ENCODE measurements at regions not wholly inside any gene's neighbourhood (a gene's known extent, or its start where the extent isn't known, plus 50 kb on each side); places are given as distances from the start of the nearest gene placed in this dataset.

GRCh38 chr3:16721494-16721893, 116.3 kb upstream of the DAZL start:
- Mint-ChIP-seq H3K9me3 (ENCODE audit: low read depth) (peaks cover 3% of the 10 kb centered on the region), H3K4me3 (ENCODE audit: low read depth) (no peak overlapping the region), H3K4me1 (ENCODE audit: low read depth) (peaks cover 2% of the 10 kb centered on the region), H3K36me3 (ENCODE audit: insufficient read depth) (no peaks in the 10 kb centered on the region), H3K27me3 (no peaks in the 10 kb centered on the region), H3K27ac (no peak overlapping the region)
- DNase-seq (ENCODE audit: low spot score, unreplicated experiment): no peak
- TF ChIP-seq, protein P1, sequence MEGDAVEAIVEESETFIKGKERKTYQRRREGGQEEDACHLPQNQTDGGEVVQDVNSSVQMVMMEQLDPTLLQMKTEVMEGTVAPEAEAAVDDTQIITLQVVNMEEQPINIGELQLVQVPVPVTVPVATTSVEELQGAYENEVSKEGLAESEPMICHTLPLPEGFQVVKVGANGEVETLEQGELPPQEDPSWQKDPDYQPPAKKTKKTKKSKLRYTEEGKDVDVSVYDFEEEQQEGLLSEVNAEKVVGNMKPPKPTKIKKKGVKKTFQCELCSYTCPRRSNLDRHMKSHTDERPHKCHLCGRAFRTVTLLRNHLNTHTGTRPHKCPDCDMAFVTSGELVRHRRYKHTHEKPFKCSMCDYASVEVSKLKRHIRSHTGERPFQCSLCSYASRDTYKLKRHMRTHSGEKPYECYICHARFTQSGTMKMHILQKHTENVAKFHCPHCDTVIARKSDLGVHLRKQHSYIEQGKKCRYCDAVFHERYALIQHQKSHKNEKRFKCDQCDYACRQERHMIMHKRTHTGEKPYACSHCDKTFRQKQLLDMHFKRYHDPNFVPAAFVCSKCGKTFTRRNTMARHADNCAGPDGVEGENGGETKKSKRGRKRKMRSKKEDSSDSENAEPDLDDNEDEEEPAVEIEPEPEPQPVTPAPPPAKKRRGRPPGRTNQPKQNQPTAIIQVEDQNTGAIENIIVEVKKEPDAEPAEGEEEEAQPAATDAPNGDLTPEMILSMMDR (IDR thresholded peaks at IDR 0.05; ENCODE audit: unreplicated experiment): no peak

DNA sequence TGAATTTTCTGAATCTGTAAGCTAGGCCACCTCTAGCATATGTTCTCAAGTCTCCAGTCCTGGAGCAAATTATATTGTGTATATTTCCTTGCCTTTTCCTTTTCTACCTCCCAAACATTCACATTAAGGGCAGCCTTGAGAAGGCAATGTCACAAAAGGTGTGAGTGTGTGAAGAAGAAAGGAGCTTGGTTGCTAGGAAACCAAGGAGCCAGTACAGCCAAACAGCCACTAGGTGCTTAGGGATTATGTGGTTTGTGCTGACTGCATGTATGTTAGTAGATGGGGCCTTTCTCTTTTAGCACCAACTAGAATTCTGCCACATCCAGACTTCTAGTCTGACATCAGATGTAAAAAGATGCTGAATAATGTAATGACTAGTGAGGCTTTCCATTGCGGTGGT, 118.8 kb upstream of the DAZL start:
- Mint-ChIP-seq H3K27me3 (no peaks in the 10 kb centered on the region), H3K4me3 (ENCODE audit: low read depth) (no peak overlapping the region), H3K27ac (no peak overlapping the region), H3K4me1 (ENCODE audit: low read depth) (peaks cover 2% of the 10 kb centered on the region), H3K9me3 (ENCODE audit: low read depth) (peaks cover 3% of the 10 kb centered on the region), H3K36me3 (ENCODE audit: insufficient read depth) (no peaks in the 10 kb centered on the region)
- DNase-seq (ENCODE audit: low spot score, unreplicated experiment): no peak
- TF ChIP-seq, protein P1 (IDR thresholded peaks at IDR 0.05; ENCODE audit: unreplicated experiment): peak; percentile 51

DNA sequence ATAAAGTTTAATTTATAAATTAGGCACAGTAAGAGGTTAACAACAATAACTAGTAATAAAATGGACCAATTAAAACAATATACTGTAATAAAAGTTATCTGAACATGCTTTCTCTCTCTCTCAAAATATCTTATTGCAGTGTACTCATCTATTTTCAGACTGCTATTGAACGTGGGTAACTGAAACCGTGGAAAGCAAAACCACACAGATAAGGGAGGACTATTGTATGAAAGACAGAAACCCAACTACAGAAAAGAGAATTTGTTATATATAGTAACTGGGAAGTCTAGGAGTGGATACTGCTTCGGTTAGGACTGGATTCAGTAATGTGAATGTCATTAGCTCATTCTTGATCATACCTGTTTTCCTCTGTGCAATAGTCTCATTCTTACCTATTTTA, 119.3 kb upstream of the DAZL start:
- no peak for DNase-seq (ENCODE audit: low spot score, unreplicated experiment)
- H3K9me3 Mint-ChIP-seq (ENCODE audit: low read depth): peaks cover 3% of the 10 kb centered on the region
- H3K36me3 Mint-ChIP-seq (ENCODE audit: insufficient read depth): no peaks in the 10 kb centered on the region
- no peaks in the 10 kb centered on the region for H3K27me3 Mint-ChIP-seq
- TF ChIP-seq, protein P1 (IDR thresholded peaks at IDR 0.05; ENCODE audit: unreplicated experiment): no peak
- H3K4me1 Mint-ChIP-seq (ENCODE audit: low read depth): peaks cover 2% of the 10 kb centered on the region
- no peak overlapping the region for H3K4me3 Mint-ChIP-seq (ENCODE audit: low read depth)
- H3K27ac Mint-ChIP-seq: no peak overlapping the region

DNA sequence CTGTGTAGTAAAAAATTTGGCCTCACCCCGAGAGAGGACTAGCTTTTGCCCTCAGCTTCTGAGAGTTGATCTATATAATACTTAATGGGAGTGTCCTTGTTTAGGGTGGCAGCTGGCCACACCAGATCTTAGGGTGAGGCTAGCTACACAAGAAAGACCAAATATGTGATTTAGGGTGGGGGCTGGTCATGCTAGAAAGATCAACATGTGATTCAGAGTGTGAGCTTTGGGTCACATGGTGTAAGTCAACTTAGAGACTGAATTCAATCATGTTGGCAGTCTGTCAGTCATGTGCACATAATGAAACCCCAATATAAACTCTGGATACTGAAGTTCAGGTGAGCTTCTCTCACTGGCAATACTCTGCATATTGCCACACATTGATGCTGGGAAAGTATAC, 120.7 kb upstream of the DAZL start:
- peaks cover 2% of the 10 kb centered on the region for H3K4me1 Mint-ChIP-seq (ENCODE audit: low read depth)
- no peak overlapping the region for H3K4me3 Mint-ChIP-seq (ENCODE audit: low read depth)
- TF ChIP-seq, protein P1 (IDR thresholded peaks at IDR 0.05; ENCODE audit: unreplicated experiment): no peak
- no peaks in the 10 kb centered on the region for H3K36me3 Mint-ChIP-seq (ENCODE audit: insufficient read depth)
- H3K27me3 Mint-ChIP-seq: no peaks in the 10 kb centered on the region
- no peak overlapping the region for H3K27ac Mint-ChIP-seq
- H3K9me3 Mint-ChIP-seq (ENCODE audit: low read depth): peaks cover 3% of the 10 kb centered on the region
- no peak for DNase-seq (ENCODE audit: low spot score, unreplicated experiment)

DNA sequence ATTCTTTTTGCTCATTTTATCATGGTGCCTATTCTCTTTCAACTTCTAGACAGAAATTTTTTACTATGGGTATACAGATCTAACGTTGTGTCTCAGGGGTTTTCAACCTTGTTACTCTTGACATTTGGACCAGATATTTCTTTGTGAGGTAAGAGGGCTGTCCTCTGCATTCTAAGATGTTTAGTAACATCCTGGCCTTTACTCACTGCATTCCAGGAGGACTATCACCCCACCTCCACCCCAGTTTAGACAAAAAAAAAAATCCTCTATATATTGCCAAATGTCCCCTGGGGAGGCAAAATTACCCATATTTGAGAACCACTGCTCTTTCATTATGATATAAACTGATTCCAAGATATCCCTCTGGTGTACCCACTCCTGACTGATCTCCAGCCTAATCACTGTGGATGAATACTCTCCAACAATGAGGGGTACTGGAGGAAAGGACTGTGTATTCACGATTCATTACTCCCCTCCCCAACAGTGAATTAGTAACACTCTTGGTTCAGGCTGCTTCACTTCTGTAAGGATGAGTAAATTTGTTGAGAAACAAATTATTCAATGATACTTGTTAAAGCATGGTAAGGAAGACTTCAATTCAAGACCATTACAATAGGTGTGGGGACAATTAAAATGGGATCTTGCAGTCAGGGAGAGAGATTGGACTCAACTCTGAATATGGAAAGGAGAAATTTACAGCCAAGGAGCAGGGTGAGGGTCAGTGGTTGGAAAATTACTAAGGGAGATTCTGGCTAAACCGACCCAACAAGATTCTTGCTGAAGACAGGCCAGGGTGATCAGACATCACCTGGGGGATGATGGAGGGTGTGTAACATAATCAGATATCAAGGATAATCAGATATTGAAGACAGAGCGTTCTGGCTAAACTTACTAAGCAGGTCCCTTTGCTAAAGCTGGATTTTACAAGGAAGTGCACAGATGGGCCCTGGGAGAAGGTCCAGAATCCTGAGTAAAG, 123.8 kb upstream of the DAZL start:
- TF ChIP-seq, protein P1 (IDR thresholded peaks at IDR 0.05; ENCODE audit: unreplicated experiment): no peak
- no peaks in the 10 kb centered on the region for H3K4me1 Mint-ChIP-seq (ENCODE audit: low read depth)
- no peak overlapping the region for H3K27ac Mint-ChIP-seq
- no peaks in the 10 kb centered on the region for H3K27me3 Mint-ChIP-seq
- H3K9me3 Mint-ChIP-seq (ENCODE audit: low read depth): peaks cover 25% of the 10 kb centered on the region
- peaks cover 1% of the 10 kb centered on the region for H3K36me3 Mint-ChIP-seq (ENCODE audit: insufficient read depth)
- no peak for DNase-seq (ENCODE audit: low spot score, unreplicated experiment)
- H3K4me3 Mint-ChIP-seq (ENCODE audit: low read depth): no peak overlapping the region

Data from progenitor cell of endocrine pancreas (in vitro differentiated cells).